HG03039 (cell line): ENCODE measurements at regions not wholly inside any gene's neighbourhood (a gene's known extent, or its start where the extent isn't known, plus 50 kb on each side); places are given as distances from the start of the nearest gene placed in this dataset.
"Not testable (repeated sequence)": the region's sequence is repeated elsewhere in the genome, so short reads cannot be mapped to it uniquely, and the experiment has no call there.

ENCODE experiments used
- ATAC-seq: cut with Tn5 transposase; IDR thresholded peaks from one replicate; pipeline ENCODE4 v1.9.1; 2021; ENCODE audit warnings: mild to moderate bottlenecking, moderate library complexity; ENCODE audit not compliant: unreplicated experiment

DNA sequence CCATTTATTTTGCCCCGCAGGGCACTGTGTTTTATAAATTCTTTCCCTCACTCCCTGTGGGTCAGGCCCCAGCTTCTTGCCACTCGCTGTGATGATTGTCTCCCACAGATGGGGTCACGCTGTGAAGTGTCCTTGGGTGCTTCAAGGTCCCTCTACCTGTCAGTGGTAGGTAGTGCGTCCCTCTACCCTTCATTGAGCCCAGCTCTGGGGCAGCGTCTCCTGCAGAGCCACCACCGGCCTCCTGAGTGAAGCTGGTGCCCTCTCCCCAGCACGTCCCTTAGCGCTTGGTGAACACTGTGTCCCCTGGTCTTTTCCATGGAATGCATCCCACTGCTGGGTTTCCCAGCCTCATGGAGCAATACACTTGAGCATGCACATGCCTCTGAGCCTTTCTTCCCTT, 108.2 kb downstream of the NRN1 start:
- no peak for ATAC-seq

DNA sequence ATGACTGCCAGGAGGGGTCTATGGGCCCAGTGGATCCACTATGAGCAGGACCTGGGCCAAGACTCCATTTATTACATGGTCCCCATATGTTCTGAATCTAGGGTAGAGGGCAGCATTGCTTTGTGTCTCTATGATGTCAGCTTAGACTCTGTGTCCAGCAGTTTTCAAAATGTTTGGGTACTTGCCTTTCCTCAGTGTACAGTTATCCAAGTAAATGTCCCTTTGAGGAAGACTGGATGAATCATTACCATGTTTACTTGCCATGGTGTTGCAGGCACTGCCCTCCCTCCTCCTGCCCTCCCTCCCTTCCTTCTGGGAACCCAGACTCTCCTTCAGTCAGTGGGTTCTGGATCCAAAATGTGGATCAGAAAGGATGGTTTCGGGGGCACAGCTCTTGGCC, 108.6 kb downstream of the NRN1 start:
- no peak for ATAC-seq

DNA sequence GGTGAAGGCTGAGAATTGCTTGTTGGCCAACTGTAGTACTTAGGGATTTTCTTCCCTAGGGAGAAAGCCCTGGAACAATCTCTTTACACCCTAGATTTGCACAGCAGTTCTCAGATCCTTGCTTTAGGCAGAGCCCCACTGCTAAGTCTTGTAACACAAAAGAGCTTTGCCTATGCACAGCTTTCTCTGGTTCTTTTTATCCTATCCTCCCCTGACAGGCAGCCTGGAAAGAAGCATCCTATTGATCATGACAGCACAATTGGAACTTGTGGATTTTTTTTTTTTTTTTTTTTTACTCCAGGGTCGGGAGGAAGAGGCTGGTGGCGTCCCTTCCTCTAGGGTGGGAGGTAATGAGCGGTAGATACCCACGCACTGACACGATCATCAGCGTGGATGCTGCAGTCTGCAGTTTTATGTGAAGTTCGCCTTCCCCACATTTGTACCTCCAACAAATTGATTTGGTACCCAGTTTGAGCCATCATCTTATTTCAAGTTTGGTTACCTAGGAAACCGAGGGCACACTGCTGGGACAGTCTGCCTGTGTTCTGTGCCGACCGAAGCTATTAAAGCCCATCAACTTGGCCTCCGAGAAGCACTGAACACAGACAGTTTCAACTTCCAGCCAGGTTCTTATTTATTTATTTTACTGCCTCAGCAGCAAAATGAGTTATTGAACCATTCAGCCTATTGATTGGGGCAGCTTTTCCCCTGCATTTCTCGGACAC, 110.1 kb downstream of the NRN1 start:
- ATAC-seq: no peak

DNA sequence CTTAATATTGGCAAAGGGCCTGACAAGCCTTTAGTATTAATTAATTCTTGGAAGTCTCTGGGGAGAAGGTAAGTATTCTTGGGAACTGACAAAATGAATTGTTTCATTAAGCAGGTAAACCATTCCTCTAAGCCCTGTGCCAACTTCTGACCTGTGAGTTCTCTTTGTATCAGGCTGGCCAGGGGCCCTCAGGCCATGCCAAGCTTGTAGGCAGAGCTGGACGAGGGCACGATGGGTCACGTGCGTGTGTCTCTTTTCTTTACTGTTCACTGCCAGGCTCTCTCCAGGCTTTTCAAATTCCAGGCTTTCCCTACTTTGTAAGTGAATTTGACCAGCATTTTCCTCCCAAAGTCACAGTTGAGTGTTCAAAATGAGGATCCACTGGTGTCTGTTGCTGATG, 112.4 kb downstream of the NRN1 start:
- no peak for ATAC-seq

DNA sequence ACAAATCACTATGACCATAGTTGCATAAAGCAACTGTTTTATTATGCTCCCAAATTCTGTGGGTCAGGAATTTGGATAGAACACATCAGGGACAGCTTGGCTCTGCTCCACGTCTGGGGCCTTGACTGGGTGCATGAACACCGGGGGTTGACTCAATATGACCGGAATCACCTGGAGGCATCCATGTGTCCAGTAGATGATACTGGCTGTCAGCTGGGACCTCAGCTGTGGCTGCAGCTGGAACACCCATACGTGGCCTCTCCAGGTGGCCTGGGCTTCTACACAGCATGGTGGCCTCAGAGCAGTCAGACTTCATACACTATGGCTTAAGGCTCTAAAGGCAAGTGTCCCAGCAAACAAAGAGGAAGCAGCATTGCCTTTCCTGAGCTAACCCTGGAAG, 113.4 kb downstream of the NRN1 start:
- ATAC-seq: no peak

DNA sequence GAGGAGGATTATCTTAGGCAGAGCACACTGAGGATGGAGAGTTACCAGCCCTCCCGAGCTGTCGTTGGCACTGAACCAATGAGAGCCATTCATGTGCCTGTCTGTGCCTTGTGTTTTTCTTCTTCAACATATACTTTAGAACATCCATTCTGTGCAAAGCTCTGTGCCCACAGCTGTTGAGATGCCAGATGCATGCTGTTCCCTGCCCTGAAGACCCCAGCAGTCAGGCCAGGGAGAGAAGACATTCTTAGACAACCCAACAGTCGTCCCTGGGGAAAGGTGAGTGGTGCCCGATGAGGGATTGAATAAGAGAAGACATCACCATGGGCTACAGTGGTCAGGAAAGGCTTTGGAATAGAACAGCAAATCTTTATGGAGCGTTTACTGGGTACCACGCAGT, 114.1 kb downstream of the NRN1 start:
- ATAC-seq: no peak

DNA sequence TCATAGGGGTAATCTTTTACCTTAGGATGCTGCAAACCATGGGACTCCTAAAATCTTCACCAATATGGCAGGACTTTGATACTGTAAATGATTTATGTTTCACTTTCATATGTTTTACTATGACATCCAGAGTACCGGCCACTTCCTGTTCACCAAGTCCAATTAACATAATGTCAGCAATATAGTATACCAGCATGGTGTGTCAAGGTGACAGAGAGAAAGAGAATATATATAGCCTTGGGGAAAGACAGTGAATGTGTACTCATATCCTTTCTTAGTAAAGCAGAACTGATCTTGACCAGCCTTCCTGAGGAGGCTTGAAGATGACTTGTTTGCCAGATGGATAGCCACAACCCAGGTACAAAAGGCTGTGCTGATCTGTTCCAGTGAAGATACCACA, 127.9 kb downstream of the NRN1 start:
- no peak for ATAC-seq

DNA sequence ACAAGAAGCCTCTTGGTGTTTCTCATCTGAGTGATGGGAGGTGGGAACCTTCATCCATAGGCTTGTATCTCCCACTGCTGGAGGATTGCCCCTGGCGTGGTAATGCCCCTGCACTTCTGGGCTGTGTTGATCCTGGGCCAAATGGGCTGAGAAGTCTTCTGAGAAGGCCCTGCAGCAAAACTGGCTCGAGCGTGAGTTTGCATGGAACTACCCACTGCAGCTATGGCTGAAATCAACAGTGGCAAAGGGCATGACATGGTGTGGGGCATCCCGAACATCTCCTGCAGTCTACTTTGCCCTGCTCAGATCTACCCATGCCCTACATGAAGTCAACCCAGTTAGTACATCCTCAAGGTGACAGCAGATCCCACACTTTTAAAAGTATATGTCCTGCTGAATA, 130.6 kb downstream of the NRN1 start:
- ATAC-seq: no peak

DNA sequence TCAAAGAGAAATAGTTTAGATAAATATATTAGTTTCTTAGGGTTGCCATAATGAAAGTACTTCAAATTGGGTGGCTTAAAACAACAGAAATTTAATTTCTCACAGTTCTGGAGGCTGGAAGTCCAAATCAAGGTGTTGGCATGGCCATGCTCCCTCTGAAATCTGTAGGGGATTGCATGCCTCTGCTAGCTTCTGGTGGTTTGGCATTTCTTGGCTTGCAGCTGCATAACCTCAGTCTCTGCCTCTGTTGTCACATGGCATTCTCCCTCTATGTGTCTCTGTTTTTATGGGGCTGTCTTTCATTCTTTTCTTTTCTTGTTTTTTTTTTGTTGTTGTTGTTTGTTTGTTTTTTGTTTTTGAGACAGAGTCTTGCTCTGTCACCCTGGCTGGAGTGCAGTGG, 132.7 kb downstream of the NRN1 start:
- ATAC-seq: not testable (repeated sequence)

DNA sequence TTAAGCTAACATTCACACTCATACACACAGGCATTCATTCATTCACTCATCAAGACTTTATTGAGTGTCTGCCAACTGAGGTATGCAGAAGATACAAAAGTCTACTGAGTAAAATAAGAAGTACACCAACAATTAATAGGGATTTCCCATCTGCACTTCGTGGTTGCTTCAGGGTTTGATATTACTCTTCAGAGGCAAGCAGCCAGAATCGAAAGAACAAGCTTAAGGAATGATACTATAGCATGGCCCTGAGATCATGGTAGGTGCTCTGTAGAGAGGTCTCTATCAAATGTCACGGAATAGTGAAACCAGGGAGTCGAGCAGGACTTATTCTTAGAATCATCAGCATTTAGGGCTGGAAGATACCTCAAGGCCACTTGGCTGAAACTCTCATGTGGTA, 135.4 kb downstream of the NRN1 start:
- peak; percentile 60 for ATAC-seq

DNA sequence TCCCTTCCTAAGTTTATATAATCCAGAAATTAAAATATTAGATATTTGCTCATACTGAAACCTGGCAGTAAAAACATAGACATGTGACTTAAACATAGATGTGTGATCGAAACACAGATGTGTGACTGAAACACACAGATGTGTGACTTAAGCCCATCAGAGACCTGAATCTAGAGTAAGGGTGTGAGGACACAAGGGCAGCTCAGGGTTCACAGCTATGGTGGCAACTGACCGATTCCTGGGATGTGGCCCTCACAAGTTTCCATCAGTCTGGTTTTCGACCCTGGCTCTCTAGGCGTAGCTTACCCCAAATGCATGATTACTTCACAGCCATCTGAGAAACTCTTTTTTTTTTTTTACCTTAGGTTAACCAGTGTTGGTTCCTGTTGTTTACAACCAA, 137.0 kb downstream of the NRN1 start:
- no peak for ATAC-seq

DNA sequence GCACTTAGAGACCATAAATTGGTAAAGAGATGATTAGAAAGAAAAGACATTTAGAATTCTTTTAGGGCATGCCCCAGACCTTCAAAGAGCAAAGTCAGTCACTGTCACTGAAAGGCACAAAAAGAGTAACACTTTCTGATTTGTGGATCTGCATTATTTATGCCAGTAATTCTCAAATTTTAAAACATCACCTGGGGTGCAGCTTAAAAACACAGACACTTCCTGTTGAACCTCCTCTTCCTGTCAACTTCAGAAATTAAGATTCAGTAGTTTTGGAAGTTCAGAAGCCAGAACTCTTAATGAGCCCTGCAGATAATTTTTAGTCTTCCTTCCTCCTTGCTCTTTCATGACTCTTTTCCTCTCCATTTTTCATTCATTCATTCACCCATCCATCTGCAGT, 137.5 kb downstream of the NRN1 start:
- no peak for ATAC-seq

DNA sequence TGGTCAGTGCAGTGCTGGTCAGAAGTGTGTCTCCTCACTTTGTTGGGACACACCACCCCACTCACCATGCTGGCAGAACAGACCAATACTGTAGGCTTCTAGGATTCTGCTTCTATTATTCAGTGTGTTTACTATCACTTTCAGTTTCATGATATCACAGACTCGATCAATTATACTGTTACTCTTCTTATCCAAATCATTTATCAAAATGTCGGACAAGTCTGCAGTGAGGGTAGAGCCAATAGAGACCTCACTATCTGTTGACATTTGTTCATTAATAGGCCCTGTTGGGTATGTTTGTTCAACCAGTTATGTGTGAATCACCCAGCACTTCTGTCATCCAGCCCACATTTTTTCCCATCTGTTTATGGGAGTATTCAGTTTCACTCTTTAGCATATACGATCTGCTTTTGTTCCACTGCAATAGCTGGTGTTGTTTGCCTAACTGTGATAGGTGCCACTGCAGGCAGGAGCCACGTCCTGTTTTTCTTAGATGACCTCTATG, 140.1 kb downstream of the NRN1 start:
- ATAC-seq: no peak

DNA sequence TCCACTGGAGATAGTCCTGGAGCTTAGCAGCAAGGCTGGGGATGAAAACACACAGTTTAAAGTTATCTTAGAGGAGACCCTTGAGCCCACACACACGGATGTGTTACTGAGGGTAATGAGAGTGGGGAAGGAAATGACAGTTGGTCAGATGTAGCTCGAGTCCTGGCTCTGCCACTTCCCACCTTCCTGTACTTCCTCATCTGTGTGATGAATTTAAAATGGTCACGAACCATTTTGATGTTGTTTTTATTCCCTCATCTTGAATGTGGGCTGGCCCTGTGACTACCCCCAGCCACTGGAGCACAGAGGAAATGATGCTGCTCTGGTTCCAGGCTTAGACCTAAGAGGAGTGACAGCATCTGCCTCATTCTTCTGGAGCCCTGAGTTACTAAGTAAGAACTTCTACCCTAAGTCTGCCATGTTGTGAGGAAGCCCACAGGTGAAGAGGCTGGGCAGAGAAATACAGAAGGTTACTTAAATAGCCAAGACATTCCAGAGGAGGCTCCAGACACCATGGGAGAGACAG, 141.2 kb downstream of the NRN1 start:
- ATAC-seq: no peak

DNA sequence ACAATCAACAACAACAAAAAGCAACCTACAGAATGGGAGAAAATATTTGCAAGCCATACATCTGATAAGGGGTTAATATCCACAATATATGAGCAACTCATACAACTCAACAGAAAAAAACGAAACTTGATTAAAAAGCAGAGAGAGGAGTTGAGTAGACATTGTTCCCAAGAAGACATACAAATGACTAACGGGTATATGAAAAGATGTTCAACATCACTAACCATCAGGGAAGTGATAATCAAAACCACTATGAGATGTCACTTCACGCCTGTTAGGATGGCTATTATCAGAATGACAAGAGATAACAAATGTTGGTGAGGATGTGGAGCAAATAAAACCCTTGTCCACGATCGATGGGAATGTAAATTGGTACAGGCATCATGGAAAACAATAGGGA, 145.9 kb downstream of the NRN1 start:
- no peak for ATAC-seq

DNA sequence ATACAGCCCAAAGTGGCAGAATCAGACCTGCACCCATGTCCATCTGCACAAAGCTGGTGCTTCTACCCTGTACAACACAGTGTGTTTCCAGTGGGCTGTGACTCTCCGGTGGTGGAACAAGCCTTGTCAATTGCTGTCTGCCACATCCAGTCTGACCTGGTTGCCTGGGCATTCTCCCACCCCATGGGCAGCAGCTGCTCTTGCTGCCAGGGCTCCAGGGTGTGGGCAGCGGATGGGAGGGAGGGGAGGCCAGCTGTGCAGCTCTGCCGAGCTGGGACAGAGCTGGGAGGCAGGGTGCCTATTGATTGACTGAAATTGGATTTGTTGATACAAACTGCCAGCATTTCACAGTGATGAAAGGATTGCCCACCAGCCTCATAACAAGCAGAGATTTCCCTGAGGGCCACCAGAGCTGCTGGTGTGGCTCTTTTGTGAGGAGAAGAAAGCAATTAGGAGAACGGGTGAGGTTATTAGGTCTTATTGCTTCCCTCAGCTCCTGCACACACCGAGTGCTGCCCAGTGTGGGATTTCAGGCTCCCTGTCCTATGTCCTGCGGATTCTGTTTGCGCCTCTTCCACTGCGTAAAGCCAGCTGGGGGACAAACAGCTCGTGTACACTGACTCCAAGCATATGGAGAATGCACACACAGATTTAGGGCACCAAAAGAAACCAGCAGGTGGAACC, 150.8 kb downstream of the NRN1 start:
- no peak for ATAC-seq

DNA sequence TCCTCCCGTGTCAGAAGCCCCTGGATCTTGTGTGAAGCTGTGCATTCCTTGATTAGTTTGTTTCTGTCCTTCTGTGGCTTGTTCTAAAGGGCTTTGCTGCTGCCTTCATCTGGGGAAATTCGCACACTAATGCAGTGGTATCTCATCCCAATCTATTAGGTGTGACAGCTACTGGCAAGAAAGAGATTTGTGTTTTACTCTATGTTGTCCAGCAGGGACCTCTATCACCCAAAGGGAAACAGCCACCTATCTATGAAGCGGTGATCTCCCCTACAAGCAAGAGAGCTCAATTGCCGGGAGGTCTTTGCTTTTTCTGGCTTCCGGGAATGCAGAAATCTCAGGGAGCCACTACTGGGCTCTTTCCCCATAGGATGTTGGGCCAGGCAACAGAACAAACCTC, 151.8 kb downstream of the NRN1 start:
- no peak for ATAC-seq

DNA sequence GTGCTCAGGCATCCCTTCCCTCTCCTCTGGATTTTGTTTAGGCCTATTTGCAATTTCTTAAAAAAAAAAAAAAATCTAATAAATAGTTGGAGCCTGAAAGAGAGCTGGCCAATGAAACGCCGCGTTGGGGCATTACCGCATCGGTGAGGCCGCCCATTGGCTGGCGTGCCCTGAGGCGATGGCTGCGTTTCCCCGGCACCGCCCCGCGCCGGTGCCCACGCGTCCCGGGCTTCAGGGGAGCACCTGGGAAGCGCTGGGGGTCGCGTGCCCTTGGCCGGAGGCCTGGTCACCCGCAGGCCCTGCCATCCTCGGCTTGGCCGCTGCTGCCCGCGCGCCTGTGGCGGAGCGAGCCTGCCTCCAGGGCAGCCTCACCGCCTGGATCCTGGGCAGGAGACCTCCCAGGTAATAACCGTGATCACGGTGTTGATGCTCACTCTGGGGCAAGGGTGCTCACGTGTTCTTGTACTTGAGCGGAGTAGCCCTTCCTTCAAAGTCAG, 155.4 kb downstream of the NRN1 start:
- peak; percentile 78 for ATAC-seq

DNA sequence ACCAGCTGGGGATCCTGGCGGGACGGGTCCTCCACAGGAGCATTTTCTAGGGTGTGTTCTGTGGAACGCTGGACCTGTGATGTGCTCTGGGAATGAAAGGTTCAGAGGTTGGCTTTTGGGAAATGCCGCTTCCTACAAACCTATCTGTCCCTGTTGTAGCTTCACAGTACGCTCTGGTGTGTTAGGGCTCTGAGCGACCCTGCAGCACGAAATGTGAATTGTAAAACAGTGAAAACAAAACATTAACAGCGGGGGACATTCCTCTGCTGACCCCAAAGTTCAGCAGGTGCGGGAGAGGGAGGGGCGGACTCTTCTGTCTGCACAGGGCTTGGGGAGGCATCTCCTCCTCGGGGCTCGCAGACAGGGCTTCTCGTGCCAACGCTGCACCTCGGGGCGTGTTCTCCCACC, 155.9 kb downstream of the NRN1 start:
- ATAC-seq: peak; percentile 15

DNA sequence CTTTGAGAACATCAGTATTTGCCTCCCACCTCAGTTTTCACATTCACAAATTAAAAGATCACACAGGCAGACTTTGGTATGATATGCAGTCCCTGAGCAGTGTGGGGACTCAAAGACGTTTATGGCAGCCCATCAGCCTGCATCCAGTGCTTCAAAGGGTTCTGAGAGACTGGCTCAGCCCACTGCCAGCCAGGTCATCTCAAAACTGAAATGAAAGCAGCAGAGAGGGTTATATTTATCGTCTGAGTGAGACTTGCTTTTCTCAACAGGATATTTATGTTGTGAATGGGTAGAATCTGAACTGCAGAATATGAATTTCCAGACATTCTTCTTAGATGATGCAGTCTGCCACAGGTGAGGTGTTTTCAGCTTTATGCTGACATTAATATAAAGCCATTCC, 159.8 kb downstream of the NRN1 start:
- no peak for ATAC-seq

DNA sequence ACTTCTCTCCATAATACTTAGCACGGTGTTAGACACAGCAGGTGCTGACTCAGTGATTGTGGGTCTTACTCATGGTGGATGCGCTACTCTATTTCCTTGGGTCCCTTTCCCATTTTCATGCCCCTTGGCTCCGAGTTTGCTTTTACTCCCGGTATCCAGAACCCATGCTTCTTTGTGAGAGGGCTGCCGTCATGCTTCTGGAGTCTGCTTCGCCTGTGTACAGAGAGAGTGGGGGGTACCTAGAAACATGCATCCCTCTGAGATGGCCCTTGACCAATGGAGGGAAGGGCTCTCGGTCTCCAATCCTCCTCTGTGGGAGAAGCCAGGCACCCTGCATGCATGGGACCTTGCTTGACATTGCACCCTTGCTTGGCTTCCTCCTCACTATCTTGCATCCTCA, 160.4 kb downstream of the NRN1 start:
- no peak for ATAC-seq

DNA sequence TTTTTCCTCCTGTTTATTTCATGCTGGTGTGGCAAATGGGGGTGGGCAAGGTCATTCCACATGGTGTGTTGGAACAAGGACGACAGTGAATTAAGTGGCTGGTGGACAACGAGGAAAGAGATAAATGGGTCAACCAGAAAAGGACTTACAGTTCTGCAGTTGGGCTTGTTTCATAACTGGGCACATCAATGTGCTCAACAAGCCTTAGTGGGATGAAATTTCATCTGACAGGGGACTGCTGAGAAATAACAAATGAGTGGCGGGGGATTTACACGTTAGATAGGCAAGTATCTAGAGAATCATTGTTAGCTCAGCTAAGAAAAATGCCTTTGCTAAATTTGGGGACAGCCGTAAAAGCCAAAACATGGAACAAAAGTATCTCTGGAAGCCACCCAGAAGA, 163.6 kb downstream of the NRN1 start:
- no peak for ATAC-seq
